PFSK-1 (cell line): ENCODE measurements at regions not wholly inside any gene's neighbourhood (a gene's known extent, or its start where the extent isn't known, plus 50 kb on each side); places are given as distances from the start of the nearest gene placed in this dataset.

Source experiments
- FOXP2 ChIP-seq: optimal IDR thresholded peaks from 2 replicates; pipeline ENCODE3; 2011; ENCODE audit warnings: borderline replicate concordance, control low read depth, inconsistent platforms; ENCODE audit not compliant: insufficient read depth; ENCODE audit errors: extremely low read length, extremely low read depth
- POLR2AphosphoS5 ChIP-seq: IDR thresholded peaks from 2 replicates; pipeline ENCODE4 v1.6.1; 2012; ENCODE audit warnings: low read depth, mild to moderate bottlenecking, control low read depth, low read length, moderate library complexity
- REST ChIP-seq, 2 experiments: IDR thresholded peaks; 2 replicates each; pipeline versions ENCODE4 v1.6.1 to v1.8.0; 2011 to 2012; ENCODE audit warnings: low read depth in 2 of 2, low read length in 2 of 2, control low read depth in 1 of 2, inconsistent platforms in 1 of 2, mild to moderate bottlenecking in 1 of 2, moderate library complexity in 1 of 2; ENCODE audit not compliant: insufficient read depth in 1 of 2
- SIN3A ChIP-seq: IDR thresholded peaks from 2 replicates; pipeline ENCODE4 v1.6.1; 2012; ENCODE audit warnings: mild to moderate bottlenecking, low read length, moderate library complexity, borderline replicate concordance; ENCODE audit not compliant: insufficient read depth
- TAF1 ChIP-seq: IDR thresholded peaks from 2 replicates; pipeline ENCODE4 v1.6.1; 2012; ENCODE audit warnings: low read length, control low read depth, borderline replicate concordance; ENCODE audit not compliant: insufficient read depth

DNA sequence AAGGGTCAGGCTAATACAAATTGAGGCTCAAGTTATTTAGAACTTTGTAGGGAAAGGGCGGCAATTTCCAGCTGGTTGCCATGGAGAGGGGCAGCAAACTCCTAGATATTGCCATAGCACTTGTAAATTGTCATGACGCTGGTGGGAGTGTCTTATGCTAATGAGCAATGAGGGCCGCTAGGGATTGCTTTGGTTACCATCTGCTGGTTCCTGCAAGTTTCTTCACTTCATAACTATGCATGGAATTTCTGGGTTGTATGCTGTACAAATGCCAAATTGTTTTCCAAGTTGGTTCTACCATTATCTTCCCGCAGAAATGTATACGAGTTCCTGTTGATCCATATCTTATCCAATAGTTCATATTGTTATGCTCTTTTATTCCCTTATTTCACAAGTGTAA is 1339.4 kb downstream of the EFNB2 start:
- TF ChIP-seq FOXP2 (no peak), TAF1 (no peak), REST (IDR thresholded peaks at IDR 0.05; ENCODE audit: insufficient read depth in 1 of 2, low read depth in 2 of 2, low read length in 2 of 2) (no peak), POLR2AphosphoS5 (no peak), SIN3A (no peak)

DNA sequence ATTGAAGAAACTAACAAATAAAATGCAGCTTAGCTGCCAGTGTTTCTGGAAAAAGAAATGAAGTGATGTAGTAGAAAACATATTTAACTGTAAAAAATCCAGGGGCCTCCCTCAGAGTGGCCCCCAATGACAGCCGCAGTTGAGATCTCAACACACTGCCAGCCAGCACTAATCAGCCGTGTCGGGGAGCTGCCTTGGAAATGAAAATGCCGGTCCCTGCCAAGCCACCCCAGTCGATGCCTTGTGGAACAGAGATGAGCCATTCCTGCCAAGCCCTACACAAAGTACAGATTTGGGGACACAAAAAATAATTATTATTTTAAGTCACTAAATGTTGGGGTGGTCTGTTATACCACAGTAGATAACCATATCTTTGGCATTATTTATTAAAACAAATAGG is 1342.4 kb downstream of the EFNB2 start:
- TF ChIP-seq TAF1 = no peak
- TF ChIP-seq SIN3A = no peak
- TF ChIP-seq REST (IDR thresholded peaks at IDR 0.05; ENCODE audit: insufficient read depth in 1 of 2, low read depth in 2 of 2, low read length in 2 of 2) = no peak
- no peak for TF ChIP-seq POLR2AphosphoS5
- no peak for TF ChIP-seq FOXP2

- TF ChIP-seq TAF1 (no peak), REST (IDR thresholded peaks at IDR 0.05; ENCODE audit: insufficient read depth in 1 of 2, low read depth in 2 of 2, low read length in 2 of 2) (no peak), POLR2AphosphoS5 (no peak), SIN3A (no peak)
These were observed 1351.3 kb downstream of the EFNB2 start for GRCh38 chr13:105184201-105184600.

DNA sequence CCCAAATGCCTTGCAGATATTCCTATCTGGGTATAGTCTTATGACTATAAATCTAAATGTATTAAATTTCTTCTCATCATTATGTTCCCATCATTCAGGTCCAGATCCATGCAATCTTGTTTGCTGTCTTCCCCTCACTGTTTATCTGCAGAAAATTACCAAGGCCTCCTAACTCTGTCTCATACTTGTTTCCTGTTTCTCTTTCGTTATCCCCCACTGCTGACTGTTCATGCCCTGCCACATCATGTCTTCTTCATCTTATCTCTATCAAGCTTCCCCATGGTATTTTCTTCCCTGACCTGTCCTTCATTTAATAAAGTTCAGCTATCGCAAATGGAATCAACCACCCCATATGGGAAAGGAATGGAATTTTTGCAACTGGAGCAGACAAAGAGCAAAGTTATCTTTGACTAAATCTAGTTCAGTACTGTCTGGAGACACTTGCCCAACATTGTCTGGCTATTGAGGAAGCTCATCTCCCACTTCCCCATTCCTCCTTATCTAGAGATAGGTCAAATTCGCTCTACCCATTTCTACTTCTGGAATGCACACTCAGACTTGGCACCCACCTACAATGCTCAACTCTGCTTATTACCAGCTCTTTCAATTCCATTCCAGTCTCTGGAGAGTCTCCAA is 1358.1 kb downstream of the EFNB2 start:
- TF ChIP-seq REST (IDR thresholded peaks at IDR 0.05; ENCODE audit: insufficient read depth in 1 of 2, low read depth in 2 of 2, low read length in 2 of 2) = no peak
- no peak for TF ChIP-seq TAF1
- TF ChIP-seq SIN3A = no peak
- TF ChIP-seq FOXP2 = no peak
- TF ChIP-seq POLR2AphosphoS5 = no peak

- no peak for TF ChIP-seq SIN3A
- no peak for TF ChIP-seq FOXP2
- no peak for TF ChIP-seq TAF1
- no peak for TF ChIP-seq REST (IDR thresholded peaks at IDR 0.05; ENCODE audit: insufficient read depth in 1 of 2, low read depth in 2 of 2, low read length in 2 of 2)
- no peak for TF ChIP-seq POLR2AphosphoS5
These were observed 1365.0 kb downstream of the EFNB2 start for GRCh38 chr13:105170438-105170837.
